Epithelial cell of esophagus (primary cell): ENCODE measurements at regions not wholly inside any gene's neighbourhood (a gene's known extent, or its start where the extent isn't known, plus 50 kb on each side); places are given as distances from the start of the nearest gene placed in this dataset.

Experiments used
- DNase-seq: peaks from one replicate; pipeline ENCODE4 v3.0.0; 2010; ENCODE audit warnings: low read depth
- H3K4me3 ChIP-seq: 2 replicates; pipeline ENCODE4 v1.5.1; 2011; ENCODE audit warnings: mild to moderate bottlenecking, low read length, control low read depth
- CTCF ChIP-seq: IDR thresholded peaks from 2 replicates; pipeline ENCODE4 v1.5.1; 2011; ENCODE audit warnings: low read depth, mild to moderate bottlenecking, low read length, control low read depth, inconsistent platforms; ENCODE audit not compliant: insufficient read depth; ENCODE audit errors: missing control alignments

- no peak overlapping the region for H3K4me3 ChIP-seq
- DNase-seq: peak; percentile 84
- TF ChIP-seq CTCF: peak; percentile 80
Measured at GRCh38 chr15:62782071-62782841, 260.3 kb upstream of the TPM1 start.

- no peak for TF ChIP-seq CTCF
- H3K4me3 ChIP-seq: no peak overlapping the region
- no peak for DNase-seq
Measured at GRCh38 chr15:62782896-62783295, 259.7 kb upstream of the TPM1 start.

- TF ChIP-seq CTCF: no peak
- H3K4me3 ChIP-seq: no peak overlapping the region
- DNase-seq: peak; percentile 58
Measured at GRCh38 chr15:62783303-62783957, 259.1 kb upstream of the TPM1 start.

GRCh38 chr15:62785881-62786828, 256.4 kb upstream of the TPM1 start:
- DNase-seq: no peak
- TF ChIP-seq CTCF: no peak

GRCh38 chr15:62787401-62787800, 255.1 kb upstream of the TPM1 start:
- no peak for DNase-seq
- no peak for TF ChIP-seq CTCF
- H3K4me3 ChIP-seq: no peak overlapping the region

More at GRCh38 chr15:62785881-62786828, 256.4 kb upstream of the TPM1 start:
- H3K4me3 ChIP-seq: no peak overlapping the region

GRCh38 chr15:62788224-62788623, 254.3 kb upstream of the TPM1 start:
- DNase-seq: no peak
- TF ChIP-seq CTCF: no peak
- H3K4me3 ChIP-seq: no peak overlapping the region
